GM23338 (cell line): ENCODE measurements at regions not wholly inside any gene's neighbourhood (a gene's known extent, or its start where the extent isn't known, plus 50 kb on each side); places are given as distances from the start of the nearest gene placed in this dataset.

Experiments used
- ATAC-seq: fragments of 200-7000 bp; cut with Tn5 transposase; 3 replicates; pipeline ENCODE4 v1.9.1; 2020
- DNase-seq: peaks from one replicate; pipeline ENCODE4 v3.0.0-alpha.2; 2015; ENCODE audit warnings: low spot score
- H2AFZ ChIP-seq: fragments of 200-600 bp; sonication (generic); 2 replicates; pipeline ENCODE4 v1.8.0; 2016; ENCODE audit warnings: antibody characterized with exemption, mild to moderate bottlenecking, moderate library complexity
- H3F3A ChIP-seq: fragments of 200-600 bp; sonication (generic); replicated peaks from 2 replicates; pipeline ENCODE4 v1.8.0; 2017; ENCODE audit warnings: antibody characterized with exemption, mixed run types, low read depth
- H3K27ac ChIP-seq: fragments of 200-600 bp; sonication (generic); 2 replicates; pipeline ENCODE4 v1.6.1; 2016; ENCODE audit warnings: low read depth
- H3K27me3 ChIP-seq: fragments of 200-600 bp; sonication (generic); 2 replicates; pipeline ENCODE4 v1.8.0; 2016; ENCODE audit warnings: mild to moderate bottlenecking, mixed run types, moderate library complexity; ENCODE audit not compliant: insufficient read depth
- H3K36me3 ChIP-seq: fragments of 200-600 bp; sonication (generic); 2 replicates; pipeline ENCODE4 v1.8.0; 2016; ENCODE audit warnings: mild to moderate bottlenecking; ENCODE audit not compliant: insufficient read depth
- H3K4me1 ChIP-seq: fragments of 200-600 bp; sonication (generic); 2 replicates; pipeline ENCODE4 v1.8.0; 2016; ENCODE audit warnings: mild to moderate bottlenecking, moderate library complexity; ENCODE audit not compliant: insufficient read depth
- H3K4me2 ChIP-seq: fragments of 200-600 bp; sonication (generic); 2 replicates; pipeline ENCODE4 v1.7.1; 2017; ENCODE audit warnings: mixed run types
- H3K4me3 ChIP-seq: fragments of 200-600 bp; sonication (generic); 2 replicates; pipeline ENCODE4 v1.6.1; 2016; ENCODE audit warnings: mixed run types
- H3K79me2 ChIP-seq: fragments of 200-600 bp; sonication (generic); replicated peaks from 2 replicates; pipeline ENCODE4 v1.8.0; 2017; ENCODE audit warnings: mild to moderate bottlenecking; ENCODE audit not compliant: insufficient read depth
- H3K9me2 ChIP-seq: fragments of 200-600 bp; sonication (generic); 2 replicates; pipeline ENCODE4 v1.8.0; 2017; ENCODE audit not compliant: insufficient read depth
- H4K20me1 ChIP-seq: fragments of 200-600 bp; sonication (generic); replicated peaks from 2 replicates; pipeline ENCODE4 v1.8.0; 2017; ENCODE audit warnings: mild to moderate bottlenecking; ENCODE audit not compliant: insufficient read depth
- H3K27ac Mint-ChIP-seq: 2 replicates; pipeline ENCODE4 v1.8.0; 2020; ENCODE audit warnings: inconsistent platforms, mild to moderate bottlenecking, moderate library complexity, mixed read lengths
- H3K27me3 Mint-ChIP-seq: 3 replicates; pipeline ENCODE4 v1.8.0; 2022; ENCODE audit warnings: low read depth, mild to moderate bottlenecking, moderate library complexity, mixed read lengths, inconsistent platforms; ENCODE audit not compliant: insufficient read depth, poor library complexity
- H3K36me3 Mint-ChIP-seq: 3 replicates; pipeline ENCODE4 v1.8.0; 2021; ENCODE audit warnings: low read depth, mild to moderate bottlenecking, inconsistent platforms, moderate library complexity, mixed read lengths
- H3K4me1 Mint-ChIP-seq: 3 replicates; pipeline ENCODE4 v1.8.0; 2020; ENCODE audit warnings: mild to moderate bottlenecking, inconsistent platforms, mixed read lengths
- H3K4me3 Mint-ChIP-seq: 3 replicates; pipeline ENCODE4 v1.8.0; 2021; ENCODE audit warnings: moderate library complexity, mild to moderate bottlenecking, inconsistent platforms, mixed read lengths
- H3K9me3 Mint-ChIP-seq: 3 replicates; pipeline ENCODE4 v1.8.0; 2020; ENCODE audit warnings: moderate library complexity, mild to moderate bottlenecking, inconsistent platforms, mixed read lengths
- EZH2 ChIP-seq: fragments of 200-600 bp; sonication (generic); IDR thresholded peaks from one replicate; pipeline ENCODE4 v1.8.0; 2017; ENCODE audit warnings: antibody characterized with exemption, mild to moderate bottlenecking, low read depth; ENCODE audit not compliant: unreplicated experiment
- JUNB ChIP-seq: IDR thresholded peaks from one replicate; pipeline ENCODE4 v1.6.1; 2016; ENCODE audit warnings: antibody characterized with exemption; ENCODE audit not compliant: unreplicated experiment
- NANOG ChIP-seq: IDR thresholded peaks from 2 replicates; pipeline ENCODE4 v1.6.1; 2016; ENCODE audit warnings: antibody characterized with exemption, borderline replicate concordance
- TF ChIP-seq, protein P1 (sequence below): fragments of 250-450 bp; sonication (Bioruptor Pico); IDR thresholded peaks from 2 replicates; pipeline ENCODE4 v1.5.0; 2020; ENCODE audit warnings: mild to moderate bottlenecking, moderate library complexity
- TF ChIP-seq, protein P2 (sequence below): IDR thresholded peaks from one replicate; pipeline ENCODE4 v1.6.1; 2018; ENCODE audit warnings: antibody characterized with exemption; ENCODE audit not compliant: unreplicated experiment

DNA sequence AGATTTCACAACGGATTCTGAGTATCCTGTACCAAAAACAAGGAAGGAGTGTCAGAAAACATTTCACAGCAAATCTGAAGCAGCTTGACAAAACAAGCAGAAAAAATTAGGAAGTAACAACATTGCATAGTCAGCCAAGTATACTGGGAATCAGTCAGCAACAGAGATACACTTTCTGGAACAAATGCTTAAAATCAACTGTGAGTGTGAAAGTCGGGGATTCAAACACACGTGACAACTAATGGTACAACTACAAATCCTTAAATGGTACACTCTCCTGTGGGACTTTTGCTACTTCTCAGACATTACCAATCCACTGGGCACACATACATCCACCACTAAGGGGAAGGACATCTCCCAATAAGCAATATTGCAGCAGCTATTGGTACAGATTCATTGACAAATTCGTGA, 296.6 kb upstream of the MME start:
- Histone ChIP-seq H3K27me3 (no peaks in the 10 kb centered on the region), H3K9me2 (no peaks in the 10 kb centered on the region), H3F3A (no peaks in the 10 kb centered on the region), H3K4me1 (no peaks in the 10 kb centered on the region), H3K4me3 (no peak overlapping the region), H3K79me2 (no peaks in the 10 kb centered on the region), H4K20me1 (no peaks in the 10 kb centered on the region), H3K4me2 (no peak overlapping the region), H3K27ac (no peak overlapping the region), H3K36me3 (no peaks in the 10 kb centered on the region), H2AFZ (no peak overlapping the region)
- no peaks in the 10 kb centered on the region for H3K27me3 Mint-ChIP-seq
- TF ChIP-seq NANOG (no peak), JUNB (no peak), EZH2 (no peak)
- TF ChIP-seq, protein P1, sequence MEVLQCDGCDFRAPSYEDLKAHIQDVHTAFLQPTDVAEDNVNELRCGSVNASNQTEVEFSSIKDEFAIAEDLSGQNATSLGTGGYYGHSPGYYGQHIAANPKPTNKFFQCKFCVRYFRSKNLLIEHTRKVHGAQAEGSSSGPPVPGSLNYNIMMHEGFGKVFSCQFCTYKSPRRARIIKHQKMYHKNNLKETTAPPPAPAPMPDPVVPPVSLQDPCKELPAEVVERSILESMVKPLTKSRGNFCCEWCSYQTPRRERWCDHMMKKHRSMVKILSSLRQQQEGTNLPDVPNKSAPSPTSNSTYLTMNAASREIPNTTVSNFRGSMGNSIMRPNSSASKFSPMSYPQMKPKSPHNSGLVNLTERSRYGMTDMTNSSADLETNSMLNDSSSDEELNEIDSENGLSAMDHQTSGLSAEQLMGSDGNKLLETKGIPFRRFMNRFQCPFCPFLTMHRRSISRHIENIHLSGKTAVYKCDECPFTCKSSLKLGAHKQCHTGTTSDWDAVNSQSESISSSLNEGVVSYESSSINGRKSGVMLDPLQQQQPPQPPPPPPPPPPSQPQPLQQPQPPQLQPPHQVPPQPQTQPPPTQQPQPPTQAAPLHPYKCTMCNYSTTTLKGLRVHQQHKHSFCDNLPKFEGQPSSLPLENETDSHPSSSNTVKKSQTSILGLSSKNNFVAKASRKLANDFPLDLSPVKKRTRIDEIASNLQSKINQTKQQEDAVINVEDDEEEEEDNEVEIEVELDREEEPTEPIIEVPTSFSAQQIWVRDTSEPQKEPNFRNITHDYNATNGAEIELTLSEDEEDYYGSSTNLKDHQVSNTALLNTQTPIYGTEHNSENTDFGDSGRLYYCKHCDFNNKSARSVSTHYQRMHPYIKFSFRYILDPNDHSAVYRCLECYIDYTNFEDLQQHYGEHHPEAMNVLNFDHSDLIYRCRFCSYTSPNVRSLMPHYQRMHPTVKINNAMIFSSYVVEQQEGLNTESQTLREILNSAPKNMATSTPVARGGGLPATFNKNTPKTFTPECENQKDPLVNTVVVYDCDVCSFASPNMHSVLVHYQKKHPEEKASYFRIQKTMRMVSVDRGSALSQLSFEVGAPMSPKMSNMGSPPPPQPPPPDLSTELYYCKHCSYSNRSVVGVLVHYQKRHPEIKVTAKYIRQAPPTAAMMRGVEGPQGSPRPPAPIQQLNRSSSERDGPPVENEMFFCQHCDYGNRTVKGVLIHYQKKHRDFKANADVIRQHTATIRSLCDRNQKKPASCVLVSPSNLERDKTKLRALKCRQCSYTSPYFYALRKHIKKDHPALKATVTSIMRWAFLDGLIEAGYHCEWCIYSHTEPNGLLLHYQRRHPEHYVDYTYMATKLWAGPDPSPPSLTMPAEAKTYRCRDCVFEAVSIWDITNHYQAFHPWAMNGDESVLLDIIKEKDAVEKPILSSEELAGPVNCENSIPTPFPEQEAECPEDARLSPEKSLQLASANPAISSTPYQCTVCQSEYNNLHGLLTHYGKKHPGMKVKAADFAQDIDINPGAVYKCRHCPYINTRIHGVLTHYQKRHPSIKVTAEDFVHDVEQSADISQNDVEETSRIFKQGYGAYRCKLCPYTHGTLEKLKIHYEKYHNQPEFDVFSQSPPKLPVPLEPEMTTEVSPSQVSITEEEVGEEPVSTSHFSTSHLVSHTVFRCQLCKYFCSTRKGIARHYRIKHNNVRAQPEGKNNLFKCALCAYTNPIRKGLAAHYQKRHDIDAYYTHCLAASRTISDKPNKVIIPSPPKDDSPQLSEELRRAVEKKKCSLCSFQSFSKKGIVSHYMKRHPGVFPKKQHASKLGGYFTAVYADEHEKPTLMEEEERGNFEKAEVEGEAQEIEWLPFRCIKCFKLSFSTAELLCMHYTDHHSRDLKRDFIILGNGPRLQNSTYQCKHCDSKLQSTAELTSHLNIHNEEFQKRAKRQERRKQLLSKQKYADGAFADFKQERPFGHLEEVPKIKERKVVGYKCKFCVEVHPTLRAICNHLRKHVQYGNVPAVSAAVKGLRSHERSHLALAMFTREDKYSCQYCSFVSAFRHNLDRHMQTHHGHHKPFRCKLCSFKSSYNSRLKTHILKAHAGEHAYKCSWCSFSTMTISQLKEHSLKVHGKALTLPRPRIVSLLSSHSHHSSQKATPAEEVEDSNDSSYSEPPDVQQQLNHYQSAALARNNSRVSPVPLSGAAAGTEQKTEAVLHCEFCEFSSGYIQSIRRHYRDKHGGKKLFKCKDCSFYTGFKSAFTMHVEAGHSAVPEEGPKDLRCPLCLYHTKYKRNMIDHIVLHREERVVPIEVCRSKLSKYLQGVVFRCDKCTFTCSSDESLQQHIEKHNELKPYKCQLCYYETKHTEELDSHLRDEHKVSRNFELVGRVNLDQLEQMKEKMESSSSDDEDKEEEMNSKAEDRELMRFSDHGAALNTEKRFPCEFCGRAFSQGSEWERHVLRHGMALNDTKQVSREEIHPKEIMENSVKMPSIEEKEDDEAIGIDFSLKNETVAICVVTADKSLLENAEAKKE (CRISPR knock-in tag): no peak
- TF ChIP-seq, protein P2, sequence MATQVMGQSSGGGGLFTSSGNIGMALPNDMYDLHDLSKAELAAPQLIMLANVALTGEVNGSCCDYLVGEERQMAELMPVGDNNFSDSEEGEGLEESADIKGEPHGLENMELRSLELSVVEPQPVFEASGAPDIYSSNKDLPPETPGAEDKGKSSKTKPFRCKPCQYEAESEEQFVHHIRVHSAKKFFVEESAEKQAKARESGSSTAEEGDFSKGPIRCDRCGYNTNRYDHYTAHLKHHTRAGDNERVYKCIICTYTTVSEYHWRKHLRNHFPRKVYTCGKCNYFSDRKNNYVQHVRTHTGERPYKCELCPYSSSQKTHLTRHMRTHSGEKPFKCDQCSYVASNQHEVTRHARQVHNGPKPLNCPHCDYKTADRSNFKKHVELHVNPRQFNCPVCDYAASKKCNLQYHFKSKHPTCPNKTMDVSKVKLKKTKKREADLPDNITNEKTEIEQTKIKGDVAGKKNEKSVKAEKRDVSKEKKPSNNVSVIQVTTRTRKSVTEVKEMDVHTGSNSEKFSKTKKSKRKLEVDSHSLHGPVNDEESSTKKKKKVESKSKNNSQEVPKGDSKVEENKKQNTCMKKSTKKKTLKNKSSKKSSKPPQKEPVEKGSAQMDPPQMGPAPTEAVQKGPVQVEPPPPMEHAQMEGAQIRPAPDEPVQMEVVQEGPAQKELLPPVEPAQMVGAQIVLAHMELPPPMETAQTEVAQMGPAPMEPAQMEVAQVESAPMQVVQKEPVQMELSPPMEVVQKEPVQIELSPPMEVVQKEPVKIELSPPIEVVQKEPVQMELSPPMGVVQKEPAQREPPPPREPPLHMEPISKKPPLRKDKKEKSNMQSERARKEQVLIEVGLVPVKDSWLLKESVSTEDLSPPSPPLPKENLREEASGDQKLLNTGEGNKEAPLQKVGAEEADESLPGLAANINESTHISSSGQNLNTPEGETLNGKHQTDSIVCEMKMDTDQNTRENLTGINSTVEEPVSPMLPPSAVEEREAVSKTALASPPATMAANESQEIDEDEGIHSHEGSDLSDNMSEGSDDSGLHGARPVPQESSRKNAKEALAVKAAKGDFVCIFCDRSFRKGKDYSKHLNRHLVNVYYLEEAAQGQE: no peak
- no peak for ATAC-seq
- H3K4me1 Mint-ChIP-seq: peaks cover 2% of the 10 kb centered on the region; the same call in 2 of the 3 replicates
- no peak overlapping the region for H3K27ac Mint-ChIP-seq
- no peaks in the 10 kb centered on the region; the same call in 2 of the 3 replicates for H3K9me3 Mint-ChIP-seq
- H3K4me3 Mint-ChIP-seq: no peak overlapping the region
- no peak for DNase-seq
- H3K36me3 Mint-ChIP-seq: no peaks in the 10 kb centered on the region
